ENCODE measurements at regions not wholly inside any gene's neighbourhood (a gene's known extent, or its start where the extent isn't known, plus 50 kb on each side); places are given as distances from the start of the nearest gene placed in this dataset.
A peak's percentile ranks its signal among the peaks of the same experiment; 100 is the strongest.
"Not testable (repeated sequence)": the region's sequence is repeated elsewhere in the genome, so short reads cannot be mapped to it uniquely, and the experiment has no call there.

- no peak for DNase-seq (ENCODE audit: low spot score)
Observed at GRCh38 chr12:111154147-111154834, 214.6 kb downstream of the PHETA1 start.

- no peak for DNase-seq (ENCODE audit: low spot score)
Observed at GRCh38 chr12:111152561-111152960, 216.3 kb downstream of the PHETA1 start.

GRCh38 chr12:111150921-111151840 lies 217.7 kb downstream of the PHETA1 start:
- no peak for DNase-seq (ENCODE audit: low spot score)

GRCh38 chr12:111150360-111150759 lies 218.5 kb downstream of the PHETA1 start:
- DNase-seq (ENCODE audit: low spot score), result no peak

- no peak for DNase-seq (ENCODE audit: low spot score)
Observed at GRCh38 chr12:111149299-111149698, 219.6 kb downstream of the PHETA1 start.

- no peak for DNase-seq (ENCODE audit: low spot score)
Observed at GRCh38 chr12:111148005-111148404, 220.9 kb downstream of the PHETA1 start.

GRCh38 chr12:111143271-111143670 lies 222.9 kb upstream of the MYL2 start:
- DNase-seq (ENCODE audit: low spot score), result no peak

GRCh38 chr12:111141205-111141604 lies 220.8 kb upstream of the MYL2 start:
- DNase-seq (ENCODE audit: low spot score), result no peak

GRCh38 chr12:111138016-111138415 lies 217.6 kb upstream of the MYL2 start:
- DNase-seq (ENCODE audit: low spot score), result peak; percentile 52

- no peak for DNase-seq (ENCODE audit: low spot score)
Observed at GRCh38 chr12:111135293-111135832, 215.0 kb upstream of the MYL2 start.

- no peak for DNase-seq (ENCODE audit: low spot score)
Observed at GRCh38 chr12:111130336-111130735, 210.0 kb upstream of the MYL2 start.

GRCh38 chr12:111129149-111129767 lies 208.9 kb upstream of the MYL2 start:
- peak; percentile 58 for DNase-seq (ENCODE audit: low spot score)

- no peak for DNase-seq (ENCODE audit: low spot score)
Observed at GRCh38 chr12:111126331-111126730, 206.0 kb upstream of the MYL2 start.

GRCh38 chr12:111124183-111124582 lies 203.8 kb upstream of the MYL2 start:
- DNase-seq (ENCODE audit: low spot score), result no peak

- DNase-seq (ENCODE audit: low spot score), result no peak
Observed at GRCh38 chr12:111123390-111123789, 203.0 kb upstream of the MYL2 start.

- DNase-seq (ENCODE audit: low spot score), result no peak
Observed at GRCh38 chr12:111122458-111122878, 202.1 kb upstream of the MYL2 start.

- peak; percentile 74 for DNase-seq (ENCODE audit: low spot score)
Observed at GRCh38 chr12:111121840-111122239, 201.5 kb upstream of the MYL2 start.

GRCh38 chr12:111120578-111120977 lies 200.2 kb upstream of the MYL2 start:
- DNase-seq (ENCODE audit: low spot score), result no peak

- DNase-seq (ENCODE audit: low spot score), result no peak
Observed at GRCh38 chr12:111117017-111117416, 196.6 kb upstream of the MYL2 start.

GRCh38 chr12:111113313-111113712 lies 192.9 kb upstream of the MYL2 start:
- DNase-seq (ENCODE audit: low spot score), result not testable (repeated sequence)

- no peak for DNase-seq (ENCODE audit: low spot score)
Observed at GRCh38 chr12:111112311-111113098, 192.1 kb upstream of the MYL2 start.

- DNase-seq (ENCODE audit: low spot score), result no peak
Observed at GRCh38 chr12:111111681-111112080, 191.3 kb upstream of the MYL2 start.

Measured in D341Med (cell line).